Natural killer cell treated with Interleukin-12 subunit alpha and Interleukin-12 subunit beta and Interleukin-15 and Interleukin-18, amount 100 ng/mL, for 72 hours (primary cell): ENCODE measurements at regions not wholly inside any gene's neighbourhood (a gene's known extent, or its start where the extent isn't known, plus 50 kb on each side); places are given as distances from the start of the nearest gene placed in this dataset.
"Not testable (repeated sequence)": the region's sequence is repeated elsewhere in the genome, so short reads cannot be mapped to it uniquely, and the experiment has no call there.

ENCODE experiments used
- ATAC-seq, 2 donors: fragments of 150-1000 bp; cut with Tn5 transposase in 1 of 2; sonication (Bioruptor Pico), chemical (Tn5 transposase) in 1 of 2; 2 replicates each; pipeline ENCODE4 v1.10.0; 2021
- DNase-seq: peaks from one replicate; pipeline ENCODE4 v3.0.0; 2022; ENCODE audit warnings: low spot score
- H3K27ac Mint-ChIP-seq, 2 donors: 1 replicate in 1 of 2; 2 replicates in 1 of 2; pipeline ENCODE4 v1.8.0; 2022; ENCODE audit warnings: mixed read lengths in 2 of 2, mild to moderate bottlenecking in 1 of 2, moderate library complexity in 1 of 2
- H3K27me3 Mint-ChIP-seq, 2 donors: 1 replicate in 1 of 2; 2 replicates in 1 of 2; pipeline ENCODE4 v1.8.0; 2022; ENCODE audit warnings: mixed read lengths in 2 of 2
- H3K36me3 Mint-ChIP-seq: one replicate; pipeline ENCODE4 v1.8.0; 2022; ENCODE audit warnings: mixed read lengths
- H3K4me1 Mint-ChIP-seq, 2 donors: 1 replicate in 1 of 2; 2 replicates in 1 of 2; pipeline ENCODE4 v1.8.0; 2022; ENCODE audit warnings: low read depth in 2 of 2, mixed read lengths in 2 of 2, mild to moderate bottlenecking in 1 of 2
- H3K4me3 Mint-ChIP-seq: one replicate; pipeline ENCODE4 v1.8.0; 2022; ENCODE audit warnings: mixed read lengths
- H3K9me3 Mint-ChIP-seq: 2 replicates; pipeline ENCODE4 v1.8.0; 2022; ENCODE audit warnings: mixed read lengths

GRCh38 chr2:38146275-38146906 lies 70.4 kb upstream of the CYP1B1 start:
- Mint-ChIP-seq H3K27ac (peak overlapping the region in 1 of 2 donors; percentile 36), H3K36me3 (no peaks in the 10 kb centered on the region), H3K4me1 (peaks cover 5 to 6% of the 10 kb centered on the region in 2 donors), H3K4me3 (no peak overlapping the region), H3K27me3 (peaks cover 5 to 9% of the 10 kb centered on the region in 2 donors), H3K9me3 (peaks cover 3% of the 10 kb centered on the region)
- ATAC-seq (peak; percentile 75 to 82), DNase-seq (peak; percentile 62)

- no peak overlapping the region for H3K27ac Mint-ChIP-seq
- ATAC-seq (no peak), DNase-seq (no peak)
- peaks cover 3% of the 10 kb centered on the region for H3K9me3 Mint-ChIP-seq
- no peaks in the 10 kb centered on the region for H3K36me3 Mint-ChIP-seq
- H3K4me1 Mint-ChIP-seq, result peaks cover 5 to 6% of the 10 kb centered on the region in 2 donors
- no peak overlapping the region for H3K4me3 Mint-ChIP-seq
- H3K27me3 Mint-ChIP-seq, result peaks cover 0 to 11% of the 10 kb centered on the region in 2 donors
Measured at GRCh38 chr2:38145236-38145635, 69.3 kb upstream of the CYP1B1 start.

GRCh38 chr2:38142627-38143026 lies 66.7 kb upstream of the CYP1B1 start:
- H3K27me3 Mint-ChIP-seq, result peaks cover 0 to 9% of the 10 kb centered on the region in 2 donors
- H3K36me3 Mint-ChIP-seq, result no peaks in the 10 kb centered on the region
- H3K4me3 Mint-ChIP-seq, result no peak overlapping the region
- no peak overlapping the region for H3K27ac Mint-ChIP-seq
- DNase-seq (no peak), ATAC-seq (no peak)
- H3K9me3 Mint-ChIP-seq, result peaks cover under 1% of the 10 kb centered on the region
- peaks cover 5 to 6% of the 10 kb centered on the region in 2 donors for H3K4me1 Mint-ChIP-seq

GRCh38 chr2:38141501-38141900 lies 65.5 kb upstream of the CYP1B1 start:
- H3K4me3 Mint-ChIP-seq, result no peak overlapping the region
- peaks cover 9 to 14% of the 10 kb centered on the region in 2 donors for H3K27me3 Mint-ChIP-seq
- DNase-seq (no peak), ATAC-seq (no peak)
- no peak overlapping the region for H3K27ac Mint-ChIP-seq
- H3K9me3 Mint-ChIP-seq, result peaks cover 3% of the 10 kb centered on the region
- no peaks in the 10 kb centered on the region for H3K4me1 Mint-ChIP-seq
- peaks cover 5% of the 10 kb centered on the region for H3K36me3 Mint-ChIP-seq

GRCh38 chr2:38138996-38139395 lies 63.0 kb upstream of the CYP1B1 start:
- H3K4me1 Mint-ChIP-seq, result no peaks in the 10 kb centered on the region

GRCh38 chr2:38138419-38138818 lies 62.5 kb upstream of the CYP1B1 start:
- Mint-ChIP-seq H3K4me3 (no peak overlapping the region), H3K36me3 (peaks cover 5% of the 10 kb centered on the region), H3K4me1 (no peaks in the 10 kb centered on the region), H3K27me3 (peaks cover 17 to 28% of the 10 kb centered on the region in 2 donors), H3K27ac (no peak overlapping the region), H3K9me3 (peaks cover 3% of the 10 kb centered on the region)
- no peak for DNase-seq
- ATAC-seq, result no peak

More at GRCh38 chr2:38138996-38139395, 63.0 kb upstream of the CYP1B1 start:
- Mint-ChIP-seq H3K36me3 (peaks cover 5% of the 10 kb centered on the region), H3K9me3 (peaks cover 3% of the 10 kb centered on the region), H3K27ac (no peak overlapping the region), H3K4me3 (no peak overlapping the region), H3K27me3 (peaks cover 17 to 28% of the 10 kb centered on the region in 2 donors)
- no peak for ATAC-seq
- DNase-seq, result no peak

GRCh38 chr2:38137958-38138357 lies 62.0 kb upstream of the CYP1B1 start:
- H3K27me3 Mint-ChIP-seq, result peaks cover 17 to 28% of the 10 kb centered on the region in 2 donors
- H3K9me3 Mint-ChIP-seq, H3K27ac Mint-ChIP-seq, DNase-seq, H3K4me1 Mint-ChIP-seq, H3K4me3 Mint-ChIP-seq, ATAC-seq, H3K36me3 Mint-ChIP-seq: not testable (repeated sequence)

GRCh38 chr2:38131676-38132075 lies 55.7 kb upstream of the CYP1B1 start:
- Mint-ChIP-seq H3K27me3 (peaks cover 3 to 21% of the 10 kb centered on the region in 2 donors), H3K36me3 (peaks cover 6% of the 10 kb centered on the region), H3K4me1 (peaks cover 0 to 2% of the 10 kb centered on the region in 2 donors), H3K27ac (no peak overlapping the region), H3K9me3 (peaks cover 4% of the 10 kb centered on the region), H3K4me3 (no peak overlapping the region)
- DNase-seq (no peak), ATAC-seq (no peak)

- H3K27ac Mint-ChIP-seq, result no peak overlapping the region
- H3K4me1 Mint-ChIP-seq, result peaks cover 0 to 2% of the 10 kb centered on the region in 2 donors
- peaks cover 6% of the 10 kb centered on the region for H3K9me3 Mint-ChIP-seq
- DNase-seq, result no peak
- peaks cover 10% of the 10 kb centered on the region for H3K36me3 Mint-ChIP-seq
- ATAC-seq, result no peak
- H3K27me3 Mint-ChIP-seq, result peaks cover 0 to 13% of the 10 kb centered on the region in 2 donors
- H3K4me3 Mint-ChIP-seq, result no peak overlapping the region
Measured at GRCh38 chr2:38130876-38131275, 54.9 kb upstream of the CYP1B1 start.

GRCh38 chr2:38129987-38130386 lies 54.0 kb upstream of the CYP1B1 start:
- no peak overlapping the region for H3K4me3 Mint-ChIP-seq
- ATAC-seq, result no peak
- H3K4me1 Mint-ChIP-seq, result peaks cover 0 to 2% of the 10 kb centered on the region in 2 donors
- no peak for DNase-seq
- H3K27me3 Mint-ChIP-seq, result peaks cover 0 to 4% of the 10 kb centered on the region in 2 donors
- H3K9me3 Mint-ChIP-seq, result peaks cover 6% of the 10 kb centered on the region
- H3K36me3 Mint-ChIP-seq, result peaks cover 10% of the 10 kb centered on the region
- H3K27ac Mint-ChIP-seq, result no peak overlapping the region

- H3K4me1 Mint-ChIP-seq, result peaks cover 0 to 2% of the 10 kb centered on the region in 2 donors
- H3K27me3 Mint-ChIP-seq, result no peaks in the 10 kb centered on the region
- no peak overlapping the region for H3K27ac Mint-ChIP-seq
- H3K9me3 Mint-ChIP-seq, result peaks cover 6% of the 10 kb centered on the region
- DNase-seq (no peak), ATAC-seq (no peak)
- no peak overlapping the region for H3K4me3 Mint-ChIP-seq
- peaks cover 10% of the 10 kb centered on the region for H3K36me3 Mint-ChIP-seq
Measured at GRCh38 chr2:38129481-38129880, 53.5 kb upstream of the CYP1B1 start.

- Mint-ChIP-seq H3K27ac (no peak overlapping the region), H3K4me3 (no peak overlapping the region), H3K4me1 (peaks cover 0 to 2% of the 10 kb centered on the region in 2 donors), H3K36me3 (peaks cover 10% of the 10 kb centered on the region), H3K27me3 (no peaks in the 10 kb centered on the region), H3K9me3 (peaks cover 6% of the 10 kb centered on the region)
- ATAC-seq (no peak), DNase-seq (no peak)
Measured at GRCh38 chr2:38128653-38129052, 52.7 kb upstream of the CYP1B1 start.

- H3K4me3 Mint-ChIP-seq, result no peak overlapping the region
- H3K27me3 Mint-ChIP-seq, result peaks cover 0 to 6% of the 10 kb centered on the region in 2 donors
- H3K9me3 Mint-ChIP-seq, result peaks cover 6% of the 10 kb centered on the region
- peaks cover 10% of the 10 kb centered on the region for H3K36me3 Mint-ChIP-seq
- peaks cover 0 to 2% of the 10 kb centered on the region in 2 donors for H3K4me1 Mint-ChIP-seq
- ATAC-seq (no peak), DNase-seq (no peak)
- H3K27ac Mint-ChIP-seq, result no peak overlapping the region
Measured at GRCh38 chr2:38127277-38127676, 51.3 kb upstream of the CYP1B1 start.

- ATAC-seq, result no peak
- Mint-ChIP-seq H3K36me3 (peaks cover 10% of the 10 kb centered on the region), H3K27me3 (peaks cover 2 to 10% of the 10 kb centered on the region in 2 donors)
Measured at GRCh38 chr2:38125842-38126241, 49.9 kb upstream of the CYP1B1 start.

More at GRCh38 chr2:38125842-38126241, 49.9 kb upstream of the CYP1B1 start:
- no peak overlapping the region for H3K27ac Mint-ChIP-seq
- H3K9me3 Mint-ChIP-seq, result peaks cover 6% of the 10 kb centered on the region
- no peak overlapping the region for H3K4me3 Mint-ChIP-seq
- DNase-seq, result no peak
- peaks cover 0 to 1% of the 10 kb centered on the region in 2 donors for H3K4me1 Mint-ChIP-seq
